Endothelial cell of umbilical vein (primary cell): ENCODE measurements at regions not wholly inside any gene's neighbourhood (a gene's known extent, or its start where the extent isn't known, plus 50 kb on each side); places are given as distances from the start of the nearest gene placed in this dataset.

Source experiments
- BruUV-seq: library from RNA; stranded (reverse); fragments of 400-500 nt; replicated peaks from 2 replicates; lab custom pipeline; 2021; lab: Mats Ljungman, UMichigan
- CTCF ChIA-PET: fragments of 300-600, 350-600 bp; sonication (Branson Sonifier 250); formaldehyde crosslinking; loops from one replicate; lab custom pipeline; 2021; ENCODE audit warnings: antibody characterized with exemption, inconsistent platforms; lab: Charles Lee
- POLR2A ChIA-PET: fragments of 300-600, 350-600 bp; sonication (Branson Sonifier 250); formaldehyde crosslinking; loops from one replicate; lab custom pipeline; 2021; ENCODE audit warnings: antibody characterized with exemption, inconsistent platforms; lab: Charles Lee
- DNase-seq: peaks from one replicate; pipeline ENCODE4 v3.0.0-alpha.2; 2011; ENCODE audit warnings: low read depth, low spot score
- FAIRE-seq: peaks from 2 replicates; lab custom pipeline; 2011; peaks lifted over from hg19 to GRCh38; lab: Jason Lieb, UNC
- H2AFZ ChIP-seq: 2 replicates; pipeline ENCODE4 v1.6.0; 2012; ENCODE audit warnings: low read depth, low read length, control low read depth, inconsistent platforms
- H3K27ac ChIP-seq: 2 replicates; pipeline ENCODE4 v1.5.1; 2011; ENCODE audit warnings: low read depth, mild to moderate bottlenecking, control low read depth, low read length, moderate library complexity; ENCODE audit not compliant: insufficient read depth
- H3K27me3 ChIP-seq, 2 experiments: 2 replicates each; pipeline versions ENCODE4 v1.6.0 to v1.6.1; 2011; ENCODE audit warnings: low read length in 2 of 2, mixed read lengths in 1 of 2; ENCODE audit not compliant: control insufficient read depth in 2 of 2, insufficient read depth in 2 of 2
- H3K36me3 ChIP-seq, 2 experiments: 2 replicates in 1 of 2; 3 replicates in 1 of 2; pipeline ENCODE4 v1.5.1; 2011; ENCODE audit warnings: low read length in 2 of 2, mild to moderate bottlenecking in 1 of 2, moderate library complexity in 1 of 2; ENCODE audit not compliant: control insufficient read depth in 2 of 2, insufficient read depth in 2 of 2; ENCODE audit errors: extremely low read depth in 1 of 2
- H3K4me1 ChIP-seq: 3 replicates; pipeline ENCODE4 v1.5.1; 2011; ENCODE audit warnings: mild to moderate bottlenecking, low read length; ENCODE audit not compliant: control insufficient read depth, insufficient read depth; ENCODE audit errors: extremely low read depth
- H3K4me2 ChIP-seq: 2 replicates; pipeline ENCODE4 v1.6.1; 2011; ENCODE audit warnings: low read length, control low read depth, mixed read lengths; ENCODE audit not compliant: insufficient read depth
- H3K4me3 ChIP-seq, 3 experiments: fragments of 200-600 bp in 1 of 3; sonication (generic), shearing (Covaris generic) in 1 of 3; replicated peaks in 1 of 3; 2 replicates each; pipeline ENCODE4 v1.5.1; 2011 to 2016; ENCODE audit warnings: control low read depth in 3 of 3, low read length in 3 of 3, mild to moderate bottlenecking in 2 of 3, inconsistent platforms in 1 of 3, low read depth in 1 of 3, moderate library complexity in 1 of 3; ENCODE audit not compliant: insufficient read depth in 1 of 3
- H3K79me2 ChIP-seq: 2 replicates; pipeline ENCODE4 v1.6.0; 2012; ENCODE audit warnings: low read length, inconsistent platforms; ENCODE audit not compliant: control insufficient read depth, insufficient read depth
- H3K9ac ChIP-seq: replicated peaks from 2 replicates; pipeline ENCODE3; 2011; ENCODE audit warnings: low read length, control low read depth; ENCODE audit not compliant: insufficient read depth; ENCODE audit errors: extremely low read depth
- H3K9me1 ChIP-seq: replicated peaks from 3 replicates; pipeline ENCODE4 v1.6.0; 2011; ENCODE audit warnings: mild to moderate bottlenecking, low read length; ENCODE audit not compliant: control insufficient read depth, insufficient read depth; ENCODE audit errors: extremely low read depth
- H3K9me3 ChIP-seq: replicated peaks from 2 replicates; pipeline ENCODE4 v1.5.1; 2012; ENCODE audit warnings: low read length, inconsistent platforms; ENCODE audit not compliant: control insufficient read depth, insufficient read depth
- H4K20me1 ChIP-seq: replicated peaks from 2 replicates; pipeline ENCODE3; 2011; ENCODE audit warnings: mild to moderate bottlenecking, low read length; ENCODE audit not compliant: control insufficient read depth, insufficient read depth; ENCODE audit errors: extremely low read depth
- EZH2 ChIP-seq: IDR thresholded peaks from 2 replicates; pipeline ENCODE4 v1.6.1; 2012; ENCODE audit warnings: borderline replicate concordance, low read depth, mild to moderate bottlenecking, moderate library complexity, low read length, inconsistent platforms; ENCODE audit not compliant: severe bottlenecking
- FOS ChIP-seq: IDR thresholded peaks from 2 replicates; pipeline ENCODE4 v1.6.1; 2011; ENCODE audit warnings: mild to moderate bottlenecking, low read length, moderate library complexity, borderline replicate concordance; ENCODE audit not compliant: insufficient read depth
- GATA2 ChIP-seq: IDR thresholded peaks from 2 replicates; pipeline ENCODE4 v1.7.0; 2011; ENCODE audit warnings: low read depth, mild to moderate bottlenecking, moderate library complexity, mixed read lengths, low read length; ENCODE audit not compliant: insufficient read length, insufficient read depth
- JUN ChIP-seq: IDR thresholded peaks from 2 replicates; pipeline ENCODE4 v1.6.1; 2011; ENCODE audit warnings: borderline replicate concordance, low read depth; ENCODE audit not compliant: insufficient read length, insufficient read depth
- MYC ChIP-seq: IDR thresholded peaks from one replicate; pipeline ENCODE4 v1.6.1; 2011; ENCODE audit warnings: mild to moderate bottlenecking, low read depth, low read length
- POLR2AphosphoS5 ChIP-seq: IDR thresholded peaks from 2 replicates; pipeline ENCODE4 v1.6.1; 2012; ENCODE audit warnings: low read depth, mild to moderate bottlenecking, control low read depth, low read length, moderate library complexity; ENCODE audit not compliant: insufficient read depth
- dilution Hi-C: fragments of 300-500 bp; cut with MboI; formaldehyde crosslinking; loops from one replicate; pipeline ENCODE4 v1.15.0; 2019; ENCODE audit warnings: low sequenced_read_pairs; ENCODE audit not compliant: extremely low pct_ligation_motif_present
- intact Hi-C: fragments of 100-400 bp; cut with micrococcal nuclease; formaldehyde crosslinking; loops from one replicate; pipeline ENCODE4 v1.10.0; 2022
- TF ChIP-seq, protein P1 (sequence below), 2 donors: IDR thresholded peaks; 1 replicate in 1 of 2; 2 replicates in 1 of 2; pipeline ENCODE4 v1.5.1; 2011; ENCODE audit warnings: low read length in 2 of 2, mild to moderate bottlenecking in 2 of 2, moderate library complexity in 2 of 2, control low read depth in 1 of 2, inconsistent platforms in 1 of 2, low read depth in 1 of 2; ENCODE audit not compliant: insufficient read depth in 1 of 2; ENCODE audit errors: extremely low read depth in 1 of 2
- TF ChIP-seq, protein P2 (sequence below): IDR thresholded peaks from 2 replicates; pipeline ENCODE4 v1.6.1; 2011; ENCODE audit not compliant: insufficient read depth, insufficient read length

DNA sequence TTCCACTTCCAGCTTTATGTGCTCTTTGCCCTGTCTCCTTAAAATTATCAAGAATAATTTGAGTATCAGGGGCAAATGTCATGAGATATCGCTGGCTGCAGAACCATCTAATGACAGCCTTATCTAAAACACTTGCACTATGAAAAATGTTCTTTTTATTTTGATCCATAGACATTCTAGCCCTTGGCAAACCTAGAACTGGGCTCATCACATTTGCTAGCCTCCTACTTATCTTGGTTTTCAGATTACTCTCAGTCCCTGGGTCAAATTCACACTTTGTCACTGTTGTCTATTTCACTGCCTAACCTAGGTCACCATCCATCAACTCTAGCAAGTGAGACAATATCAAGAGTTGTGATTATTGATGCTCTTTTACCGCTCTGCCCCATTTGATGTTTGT, 59.9 kb upstream of the IPO9 start:
- no peaks in the 10 kb centered on the region for H3K27me3 ChIP-seq
- peaks cover 0 to 2% of the 10 kb centered on the region in 2 experiments for H3K36me3 ChIP-seq
- DNase-seq (no peak), FAIRE-seq (no peak)
- peaks cover 32% of the 10 kb centered on the region for H3K4me1 ChIP-seq
- no peaks in the 10 kb centered on the region for H3K9me1 ChIP-seq
- BruUV-seq, result no TSS peak
- ChIA-PET POLR2A (no interaction called here), CTCF (interaction anchor here (0.9 to 2.0 kb wide), 9 partner anchors 12 to 60 kb away, joined by 3 to 13 read pairs (median 3); no protein-coding TSS in a partner anchor)
- H3K79me2 ChIP-seq, result peaks cover 59% of the 10 kb centered on the region
- intact Hi-C loops, result no loop called here
- H4K20me1 ChIP-seq, result no peaks in the 10 kb centered on the region
- H3K4me3 ChIP-seq, result no peak overlapping the region
- no peak overlapping the region for H3K4me2 ChIP-seq
- H2AFZ ChIP-seq, result no peak overlapping the region
- H3K27ac ChIP-seq, result no peak overlapping the region
- H3K9me3 ChIP-seq, result no peaks in the 10 kb centered on the region
- dilution Hi-C loops, result no loop called here
- TF ChIP-seq EZH2, result no peak
- TF ChIP-seq MYC, result no peak
- TF ChIP-seq, protein P1, sequence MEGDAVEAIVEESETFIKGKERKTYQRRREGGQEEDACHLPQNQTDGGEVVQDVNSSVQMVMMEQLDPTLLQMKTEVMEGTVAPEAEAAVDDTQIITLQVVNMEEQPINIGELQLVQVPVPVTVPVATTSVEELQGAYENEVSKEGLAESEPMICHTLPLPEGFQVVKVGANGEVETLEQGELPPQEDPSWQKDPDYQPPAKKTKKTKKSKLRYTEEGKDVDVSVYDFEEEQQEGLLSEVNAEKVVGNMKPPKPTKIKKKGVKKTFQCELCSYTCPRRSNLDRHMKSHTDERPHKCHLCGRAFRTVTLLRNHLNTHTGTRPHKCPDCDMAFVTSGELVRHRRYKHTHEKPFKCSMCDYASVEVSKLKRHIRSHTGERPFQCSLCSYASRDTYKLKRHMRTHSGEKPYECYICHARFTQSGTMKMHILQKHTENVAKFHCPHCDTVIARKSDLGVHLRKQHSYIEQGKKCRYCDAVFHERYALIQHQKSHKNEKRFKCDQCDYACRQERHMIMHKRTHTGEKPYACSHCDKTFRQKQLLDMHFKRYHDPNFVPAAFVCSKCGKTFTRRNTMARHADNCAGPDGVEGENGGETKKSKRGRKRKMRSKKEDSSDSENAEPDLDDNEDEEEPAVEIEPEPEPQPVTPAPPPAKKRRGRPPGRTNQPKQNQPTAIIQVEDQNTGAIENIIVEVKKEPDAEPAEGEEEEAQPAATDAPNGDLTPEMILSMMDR (IDR thresholded peaks at IDR 0.05; ENCODE audit: extremely low read depth in 1 of 2, insufficient read depth in 1 of 2, low read depth in 1 of 2, low read length in 2 of 2), result no peak
- TF ChIP-seq, protein P2, sequence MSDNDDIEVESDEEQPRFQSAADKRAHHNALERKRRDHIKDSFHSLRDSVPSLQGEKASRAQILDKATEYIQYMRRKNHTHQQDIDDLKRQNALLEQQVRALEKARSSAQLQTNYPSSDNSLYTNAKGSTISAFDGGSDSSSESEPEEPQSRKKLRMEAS, result no peak
- no peak for TF ChIP-seq FOS
- TF ChIP-seq POLR2AphosphoS5, result no peak
- no peak for TF ChIP-seq JUN
- TF ChIP-seq GATA2, result no peak
- no peak overlapping the region for H3K9ac ChIP-seq
